Fibroblast of lung (primary cell): ENCODE measurements at regions not wholly inside any gene's neighbourhood (a gene's known extent, or its start where the extent isn't known, plus 50 kb on each side); places are given as distances from the start of the nearest gene placed in this dataset.
"Not testable (repeated sequence)": the region's sequence is repeated elsewhere in the genome, so short reads cannot be mapped to it uniquely, and the experiment has no call there.

ENCODE experiments used
- DNase-seq, 2 donors: peaks; one replicate each; pipeline versions ENCODE4 v3.0.0 to v3.0.0-alpha.2; 2010; ENCODE audit warnings: low read depth in 2 of 2
- H2AFZ ChIP-seq: 2 replicates; pipeline ENCODE4 v1.5.1; 2012; ENCODE audit warnings: low read length, control low read depth, inconsistent platforms
- H3K27ac ChIP-seq: 2 replicates; pipeline ENCODE4 v1.5.1; 2011; ENCODE audit warnings: low read length, control low read depth; ENCODE audit not compliant: insufficient read depth
- H3K27me3 ChIP-seq: 2 replicates; pipeline ENCODE4 v1.5.1; 2011; ENCODE audit warnings: mild to moderate bottlenecking, low read length; ENCODE audit not compliant: control insufficient read depth, insufficient read depth
- H3K36me3 ChIP-seq: 2 replicates; pipeline ENCODE4 v1.5.1; 2011; ENCODE audit warnings: low read length; ENCODE audit not compliant: control insufficient read depth, insufficient read depth
- H3K4me1 ChIP-seq: 2 replicates; pipeline ENCODE4 v1.5.1; 2011; ENCODE audit warnings: low read length; ENCODE audit not compliant: control insufficient read depth, insufficient read depth; ENCODE audit errors: extremely low read depth
- H3K4me2 ChIP-seq: 2 replicates; pipeline ENCODE4 v1.5.1; 2011; ENCODE audit warnings: low read length, control low read depth; ENCODE audit not compliant: insufficient read depth; ENCODE audit errors: extremely low read depth
- H3K4me3 ChIP-seq, 4 experiments: fragments of 200-600 bp in 1 of 4; sonication (generic) in 1 of 4; replicated peaks in 1 of 4; 2 replicates each; pipeline ENCODE4 v1.5.1; 2011 to 2016; ENCODE audit warnings: low read length in 4 of 4, low read depth in 3 of 4, mild to moderate bottlenecking in 3 of 4, control low read depth in 2 of 4, inconsistent platforms in 1 of 4, mixed read lengths in 1 of 4; ENCODE audit not compliant: insufficient read depth in 1 of 4; ENCODE audit errors: control extremely low read depth in 1 of 4
- H3K79me2 ChIP-seq: 2 replicates; pipeline ENCODE4 v1.5.1; 2012; ENCODE audit warnings: mild to moderate bottlenecking, low read length, inconsistent platforms; ENCODE audit not compliant: control insufficient read depth, insufficient read depth
- H3K9ac ChIP-seq: 2 replicates; pipeline ENCODE4 v1.5.1; 2011; ENCODE audit warnings: mild to moderate bottlenecking, low read length, control low read depth; ENCODE audit not compliant: insufficient read depth
- H3K9me3 ChIP-seq: 2 replicates; pipeline ENCODE4 v1.5.1; 2012; ENCODE audit warnings: low read depth, low read length; ENCODE audit not compliant: control insufficient read depth, insufficient read depth
- H4K20me1 ChIP-seq: 2 replicates; pipeline ENCODE4 v1.5.1; 2011; ENCODE audit warnings: low read length; ENCODE audit not compliant: control insufficient read depth, insufficient read depth; ENCODE audit errors: extremely low read depth
- CTCF ChIP-seq, 2 donors: IDR thresholded peaks in 1 of 2; conservative IDR thresholded peaks in 1 of 2; 1 replicate in 1 of 2; 2 replicates in 1 of 2; pipeline ENCODE4 v1.5.1; 2011 to 2012; ENCODE audit warnings: low read length in 2 of 2, control low read depth in 1 of 2, inconsistent platforms in 1 of 2, low read depth in 1 of 2, mild to moderate bottlenecking in 1 of 2
- EZH2 ChIP-seq: IDR thresholded peaks from 2 replicates; pipeline ENCODE4 v1.5.1; 2012; ENCODE audit warnings: low read length, control low read depth, mild to moderate bottlenecking; ENCODE audit errors: missing control alignments

- no peaks in the 10 kb centered on the region for H4K20me1 ChIP-seq
- TF ChIP-seq EZH2, result no peak
- no peak overlapping the region for H2AFZ ChIP-seq
- no peak overlapping the region for H3K4me2 ChIP-seq
- no peaks in the 10 kb centered on the region for H3K9me3 ChIP-seq
- H3K36me3 ChIP-seq, result no peaks in the 10 kb centered on the region
- H3K4me1 ChIP-seq, result no peaks in the 10 kb centered on the region
- no peaks in the 10 kb centered on the region for H3K27me3 ChIP-seq
- no peak overlapping the region for H3K4me3 ChIP-seq
- DNase-seq, result no peak
- no peak overlapping the region for H3K9ac ChIP-seq
- H3K79me2 ChIP-seq, result no peaks in the 10 kb centered on the region
- no peak overlapping the region for H3K27ac ChIP-seq
Measured at GRCh38 chr12:131222329-131223139, 268.8 kb downstream of the ADGRD1 start.

- TF ChIP-seq CTCF (conservative IDR thresholded peaks at IDR 0.05 in 1 of 2, IDR thresholded peaks at IDR 0.05 in 1 of 2; ENCODE audit: low read depth in 1 of 2, low read length in 2 of 2), result no peak
- no peak for TF ChIP-seq EZH2
- no peaks in the 10 kb centered on the region for H3K4me1 ChIP-seq
- H3K36me3 ChIP-seq, result no peaks in the 10 kb centered on the region
- no peak for DNase-seq
- no peaks in the 10 kb centered on the region for H3K79me2 ChIP-seq
- H3K27me3 ChIP-seq, result no peaks in the 10 kb centered on the region
- H2AFZ ChIP-seq, result no peak overlapping the region
- no peak overlapping the region for H3K4me3 ChIP-seq
- no peaks in the 10 kb centered on the region for H3K9me3 ChIP-seq
- H3K9ac ChIP-seq, result no peak overlapping the region
- H3K27ac ChIP-seq, result no peak overlapping the region
- no peaks in the 10 kb centered on the region for H4K20me1 ChIP-seq
- H3K4me2 ChIP-seq, result no peak overlapping the region
Measured at GRCh38 chr12:131223171-131223761, 269.6 kb downstream of the ADGRD1 start.

GRCh38 chr12:131223791-131224225, 270.1 kb downstream of the ADGRD1 start:
- Histone ChIP-seq H3K4me3 (no peak overlapping the region), H3K36me3 (no peaks in the 10 kb centered on the region), H2AFZ (no peak overlapping the region), H3K9me3 (no peaks in the 10 kb centered on the region), H3K27ac (no peak overlapping the region), H3K9ac (no peak overlapping the region), H3K27me3 (no peaks in the 10 kb centered on the region), H3K79me2 (no peaks in the 10 kb centered on the region), H4K20me1 (no peaks in the 10 kb centered on the region), H3K4me1 (no peaks in the 10 kb centered on the region), H3K4me2 (no peak overlapping the region)
- no peak for TF ChIP-seq CTCF (conservative IDR thresholded peaks at IDR 0.05 in 1 of 2, IDR thresholded peaks at IDR 0.05 in 1 of 2; ENCODE audit: low read depth in 1 of 2, low read length in 2 of 2)
- no peak for TF ChIP-seq EZH2
- DNase-seq, result no peak

GRCh38 chr12:131224226-131225065, 270.7 kb downstream of the ADGRD1 start:
- H3K9ac ChIP-seq, H3K4me2 ChIP-seq, H3K36me3 ChIP-seq, H3K27me3 ChIP-seq, H3K27ac ChIP-seq, DNase-seq, H3K79me2 ChIP-seq, H3K9me3 ChIP-seq, H4K20me1 ChIP-seq, H3K4me1 ChIP-seq, H3K4me3 ChIP-seq, H2AFZ ChIP-seq: not testable (repeated sequence)

DNA sequence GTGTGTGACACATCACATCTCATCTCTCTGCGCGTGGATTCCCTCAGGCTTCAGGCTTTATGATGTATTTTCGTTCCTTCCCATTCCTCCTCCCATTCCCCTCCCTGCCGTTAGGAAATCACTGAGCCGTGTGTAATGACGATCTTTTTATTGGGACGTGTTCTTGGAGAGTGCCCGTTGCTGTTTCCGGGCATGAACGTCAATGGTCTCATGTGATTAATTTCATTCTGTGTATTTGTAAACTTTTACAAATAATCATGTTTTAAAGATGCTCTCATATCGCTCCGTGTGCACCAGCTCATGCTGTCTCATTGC, 271.3 kb downstream of the ADGRD1 start:
- H3K79me2 ChIP-seq, DNase-seq, H3K27me3 ChIP-seq, H3K9me3 ChIP-seq, H3K36me3 ChIP-seq, H3K27ac ChIP-seq, H3K4me1 ChIP-seq, H4K20me1 ChIP-seq, H3K9ac ChIP-seq, H2AFZ ChIP-seq, H3K4me3 ChIP-seq, H3K4me2 ChIP-seq: not testable (repeated sequence)
